Neuron (in vitro differentiated cells): ENCODE measurements at regions not wholly inside any gene's neighbourhood (a gene's known extent, or its start where the extent isn't known, plus 50 kb on each side); places are given as distances from the start of the nearest gene placed in this dataset.
"Not testable (repeated sequence)": the region's sequence is repeated elsewhere in the genome, so short reads cannot be mapped to it uniquely, and the experiment has no call there.

Source experiments
- H2AFZ ChIP-seq: one replicate; pipeline ENCODE4 v1.6.1; 2013; ENCODE audit warnings: low read depth, mild to moderate bottlenecking, inconsistent platforms, low read length, moderate library complexity
- H3K27me3 ChIP-seq: one replicate; pipeline ENCODE4 v1.6.1; 2013; ENCODE audit warnings: low read length; ENCODE audit not compliant: insufficient read depth
- H3K36me3 ChIP-seq: one replicate; pipeline ENCODE4 v1.6.1; 2013; ENCODE audit warnings: low read length; ENCODE audit not compliant: insufficient read depth
- H3K4me1 ChIP-seq: one replicate; pipeline ENCODE4 v1.6.1; 2013; ENCODE audit warnings: low read length; ENCODE audit not compliant: insufficient read depth
- H3K4me3 ChIP-seq: 2 replicates; pipeline ENCODE4 v1.5.1; 2013; ENCODE audit warnings: mild to moderate bottlenecking, low read length, moderate library complexity
- H3K9me3 ChIP-seq: one replicate; pipeline ENCODE4 v1.6.1; 2013; ENCODE audit warnings: low read length

GRCh38 chr15:87672309-87673288 is 583.9 kb downstream of the NTRK3 start:
- no peak overlapping the region for H3K4me3 ChIP-seq
- H3K36me3 ChIP-seq: no peaks in the 10 kb centered on the region
- H2AFZ ChIP-seq: no peak overlapping the region
- no peaks in the 10 kb centered on the region for H3K27me3 ChIP-seq
- no peaks in the 10 kb centered on the region for H3K9me3 ChIP-seq
- H3K4me1 ChIP-seq: no peaks in the 10 kb centered on the region

GRCh38 chr15:87671289-87671688 is 585.2 kb downstream of the NTRK3 start:
- no peaks in the 10 kb centered on the region for H3K36me3 ChIP-seq
- no peaks in the 10 kb centered on the region for H3K9me3 ChIP-seq
- no peak overlapping the region for H3K4me3 ChIP-seq
- no peaks in the 10 kb centered on the region for H3K27me3 ChIP-seq
- H3K4me1 ChIP-seq: no peaks in the 10 kb centered on the region
- H2AFZ ChIP-seq: no peak overlapping the region

- Histone ChIP-seq H3K36me3 (no peaks in the 10 kb centered on the region), H2AFZ (no peak overlapping the region), H3K9me3 (no peaks in the 10 kb centered on the region), H3K4me1 (no peaks in the 10 kb centered on the region), H3K27me3 (no peaks in the 10 kb centered on the region), H3K4me3 (no peak overlapping the region)
These were observed 586.7 kb downstream of the NTRK3 start for GRCh38 chr15:87669846-87670245.

GRCh38 chr15:87668768-87669564 is 587.6 kb downstream of the NTRK3 start:
- H2AFZ ChIP-seq: not testable (repeated sequence)

GRCh38 chr15:87667643-87668042 is 588.9 kb downstream of the NTRK3 start:
- Histone ChIP-seq H3K27me3 (no peaks in the 10 kb centered on the region), H3K36me3 (no peaks in the 10 kb centered on the region), H3K9me3 (no peaks in the 10 kb centered on the region), H3K4me1 (no peaks in the 10 kb centered on the region), H2AFZ (no peak overlapping the region), H3K4me3 (no peak overlapping the region)

More at GRCh38 chr15:87668768-87669564, 587.6 kb downstream of the NTRK3 start:
- not testable (repeated sequence) for H3K27me3 ChIP-seq, H3K36me3 ChIP-seq, H3K4me3 ChIP-seq, H3K9me3 ChIP-seq, H3K4me1 ChIP-seq

- no peaks in the 10 kb centered on the region for H3K9me3 ChIP-seq
- H3K4me3 ChIP-seq: no peak overlapping the region
- no peaks in the 10 kb centered on the region for H3K36me3 ChIP-seq
- H3K4me1 ChIP-seq: no peaks in the 10 kb centered on the region
- H2AFZ ChIP-seq: no peak overlapping the region
- no peaks in the 10 kb centered on the region for H3K27me3 ChIP-seq
These were observed 594.0 kb downstream of the NTRK3 start for GRCh38 chr15:87662575-87662974.

- no peaks in the 10 kb centered on the region for H3K4me1 ChIP-seq
- H3K9me3 ChIP-seq: no peaks in the 10 kb centered on the region
- no peaks in the 10 kb centered on the region for H3K27me3 ChIP-seq
- H3K36me3 ChIP-seq: no peaks in the 10 kb centered on the region
- no peak overlapping the region for H3K4me3 ChIP-seq
- H2AFZ ChIP-seq: no peak overlapping the region
These were observed 594.8 kb downstream of the NTRK3 start for GRCh38 chr15:87661454-87662355.

GRCh38 chr15:87660251-87661129 is 596.0 kb downstream of the NTRK3 start:
- Histone ChIP-seq H3K4me1 (no peaks in the 10 kb centered on the region), H3K27me3 (no peaks in the 10 kb centered on the region), H3K36me3 (no peaks in the 10 kb centered on the region), H2AFZ (no peak overlapping the region), H3K9me3 (no peaks in the 10 kb centered on the region), H3K4me3 (no peak overlapping the region)

GRCh38 chr15:87656372-87656771 is 600.2 kb downstream of the NTRK3 start:
- Histone ChIP-seq H2AFZ (no peak overlapping the region), H3K36me3 (no peaks in the 10 kb centered on the region), H3K9me3 (no peaks in the 10 kb centered on the region), H3K4me1 (no peaks in the 10 kb centered on the region), H3K4me3 (no peak overlapping the region), H3K27me3 (no peaks in the 10 kb centered on the region)

GRCh38 chr15:87653646-87654045 is 602.9 kb downstream of the NTRK3 start:
- Histone ChIP-seq H2AFZ (no peak overlapping the region), H3K27me3 (no peaks in the 10 kb centered on the region), H3K9me3 (no peaks in the 10 kb centered on the region), H3K4me3 (no peak overlapping the region), H3K4me1 (no peaks in the 10 kb centered on the region), H3K36me3 (no peaks in the 10 kb centered on the region)

GRCh38 chr15:87649175-87649574 is 607.4 kb downstream of the NTRK3 start:
- H3K9me3 ChIP-seq: no peaks in the 10 kb centered on the region
- no peaks in the 10 kb centered on the region for H3K27me3 ChIP-seq
- no peak overlapping the region for H3K4me3 ChIP-seq
- no peaks in the 10 kb centered on the region for H3K4me1 ChIP-seq
- no peaks in the 10 kb centered on the region for H3K36me3 ChIP-seq
- no peak overlapping the region for H2AFZ ChIP-seq

- Histone ChIP-seq H3K27me3 (no peaks in the 10 kb centered on the region), H3K9me3 (no peaks in the 10 kb centered on the region), H3K4me1 (no peaks in the 10 kb centered on the region), H3K4me3 (no peak overlapping the region), H3K36me3 (no peaks in the 10 kb centered on the region), H2AFZ (no peak overlapping the region)
These were observed 608.3 kb downstream of the NTRK3 start for GRCh38 chr15:87648278-87648677.
